Mammary epithelial cell (primary cell): ENCODE measurements at regions not wholly inside any gene's neighbourhood (a gene's known extent, or its start where the extent isn't known, plus 50 kb on each side); places are given as distances from the start of the nearest gene placed in this dataset.
"Not testable (repeated sequence)": the region's sequence is repeated elsewhere in the genome, so short reads cannot be mapped to it uniquely, and the experiment has no call there.

Source experiments
- CTCF ChIP-seq, 2 donors: IDR thresholded peaks in 1 of 2; conservative IDR thresholded peaks in 1 of 2; 2 replicates each; pipeline ENCODE4 v1.5.1; 2011 to 2012; ENCODE audit warnings: inconsistent platforms in 2 of 2, low read length in 2 of 2, mild to moderate bottlenecking in 2 of 2, control low read depth in 1 of 2, low read depth in 1 of 2; ENCODE audit not compliant: insufficient read depth in 1 of 2; ENCODE audit errors: extremely low read depth in 1 of 2
- EZH2 ChIP-seq: IDR thresholded peaks from 2 replicates; pipeline ENCODE4 v1.6.1; 2012; ENCODE audit warnings: low read length, inconsistent platforms, borderline replicate concordance

- not testable (repeated sequence) for TF ChIP-seq CTCF (conservative IDR thresholded peaks at IDR 0.05 in 1 of 2, IDR thresholded peaks at IDR 0.05 in 1 of 2; ENCODE audit: extremely low read depth in 1 of 2, insufficient read depth in 1 of 2, low read depth in 1 of 2, low read length in 2 of 2); EZH2
These were observed 206.0 kb downstream of the ZWINT start for GRCh38 chr10:56155091-56155513.
